ENCODE measurements at regions not wholly inside any gene's neighbourhood (a gene's known extent, or its start where the extent isn't known, plus 50 kb on each side); places are given as distances from the start of the nearest gene placed in this dataset.
A peak's percentile ranks its signal among the peaks of the same experiment; 100 is the strongest.

DNA sequence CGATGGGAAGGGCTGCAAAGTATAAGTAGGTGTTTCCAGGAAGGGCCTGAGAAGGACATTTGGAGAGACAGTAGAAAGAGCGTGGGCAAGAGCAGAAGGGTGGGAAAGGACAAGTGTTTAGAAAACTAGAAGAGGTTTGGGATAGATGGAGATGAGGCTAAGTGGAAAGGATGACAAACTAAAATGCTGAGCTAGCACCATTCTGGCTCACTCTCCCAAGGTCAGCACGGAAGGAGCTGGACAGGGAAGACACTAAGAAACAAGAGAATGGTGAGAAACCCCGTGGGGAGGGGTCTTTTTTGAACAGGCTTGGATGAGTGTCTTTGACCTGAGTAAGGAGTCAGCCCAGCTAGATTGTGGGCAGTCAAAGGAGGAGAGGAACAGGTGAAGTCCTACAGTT, 286.0 kb downstream of the CDK5RAP2 start:
- no peak for DNase-seq (ENCODE audit: low read depth, low spot score)
- H3K27ac ChIP-seq = no peak overlapping the region

DNA sequence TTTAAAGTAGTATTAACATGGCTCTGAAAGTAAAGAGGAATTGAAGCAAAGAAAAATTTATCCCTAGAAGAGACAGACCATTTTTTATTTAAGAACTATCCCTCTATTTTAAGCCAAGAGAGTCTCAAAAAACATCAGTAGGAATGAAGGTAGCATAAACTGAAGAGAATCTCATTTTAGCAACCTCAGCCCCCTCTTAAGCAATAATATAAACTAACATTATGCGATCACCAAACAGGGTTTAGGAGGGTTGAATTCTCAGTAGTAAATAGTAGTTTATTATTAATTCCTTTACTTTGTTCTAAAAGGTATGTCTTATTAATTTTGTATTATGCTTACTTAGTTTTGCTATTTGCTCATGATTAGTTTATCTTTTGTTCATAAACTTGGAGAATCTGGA, 287.4 kb downstream of the CDK5RAP2 start:
- no peak overlapping the region for H3K27ac ChIP-seq
- DNase-seq (ENCODE audit: low read depth, low spot score) = no peak

DNA sequence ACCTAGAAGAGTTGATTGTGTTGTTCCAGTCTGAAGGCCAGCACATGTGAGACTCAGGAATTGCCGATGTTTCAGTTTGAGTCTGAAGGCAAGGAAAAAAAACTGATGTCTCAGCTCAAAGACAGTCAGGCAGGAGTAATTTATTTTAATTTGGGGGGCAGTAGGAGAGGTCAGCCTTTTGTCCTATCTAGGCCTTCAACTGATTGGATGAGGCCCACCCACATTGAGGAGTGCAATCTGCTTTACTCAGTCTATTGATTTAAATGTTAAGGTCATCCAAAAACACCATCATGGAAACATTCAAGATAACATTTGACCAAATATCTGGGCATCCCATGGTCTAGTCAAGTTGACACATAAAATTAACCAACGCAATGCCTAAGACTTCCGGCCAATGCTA, 288.9 kb downstream of the CDK5RAP2 start:
- DNase-seq (ENCODE audit: low read depth, low spot score) = no peak
- H3K27ac ChIP-seq = no peak overlapping the region

DNA sequence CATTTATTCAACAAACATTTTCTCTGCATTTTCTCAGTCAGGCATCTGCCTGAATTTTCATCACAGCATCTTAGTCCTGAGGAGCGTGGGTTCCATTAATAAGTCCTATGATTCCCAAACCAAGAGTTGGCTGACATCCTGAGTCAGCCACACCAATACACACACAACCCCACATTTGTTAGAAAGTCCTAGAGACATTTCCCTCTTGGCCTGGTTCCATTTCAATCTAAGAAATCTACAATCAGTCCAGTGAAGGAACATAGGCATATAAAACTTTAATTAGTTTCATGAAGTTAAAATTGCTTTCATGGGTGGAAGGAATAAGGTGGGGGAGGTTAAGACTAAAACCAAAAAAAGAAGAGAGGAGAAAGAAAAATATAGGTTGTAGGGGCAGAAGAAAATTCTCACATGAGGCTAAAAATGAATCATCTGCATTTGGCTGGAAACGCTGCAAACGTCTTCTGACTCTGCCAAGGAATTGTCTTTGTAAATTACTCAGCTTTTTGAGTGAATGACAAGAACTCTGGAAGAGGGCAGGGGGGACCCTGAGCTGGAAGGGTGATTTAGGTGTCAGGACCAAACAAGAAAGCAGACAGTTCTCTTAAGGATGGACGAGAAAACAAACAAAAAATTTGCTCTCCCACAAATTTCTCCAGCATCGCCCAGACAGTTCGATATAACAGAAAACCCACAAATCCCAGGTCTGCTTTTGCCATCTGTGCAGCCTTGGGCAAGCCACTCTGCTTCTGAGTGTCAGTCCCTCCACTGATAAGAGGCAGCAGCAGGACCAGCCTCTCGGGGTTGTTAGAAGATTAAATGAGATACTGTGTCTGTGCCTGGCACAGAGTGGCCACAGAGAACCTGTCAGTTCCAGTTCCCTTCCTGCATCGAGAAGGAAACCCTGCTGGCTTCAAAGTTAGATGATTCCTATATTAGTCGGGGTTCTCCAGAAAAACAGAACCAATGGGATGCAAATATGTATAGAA, 289.7 kb downstream of the CDK5RAP2 start:
- no peak overlapping the region for H3K27ac ChIP-seq
- no peak for DNase-seq (ENCODE audit: low read depth, low spot score)

DNA sequence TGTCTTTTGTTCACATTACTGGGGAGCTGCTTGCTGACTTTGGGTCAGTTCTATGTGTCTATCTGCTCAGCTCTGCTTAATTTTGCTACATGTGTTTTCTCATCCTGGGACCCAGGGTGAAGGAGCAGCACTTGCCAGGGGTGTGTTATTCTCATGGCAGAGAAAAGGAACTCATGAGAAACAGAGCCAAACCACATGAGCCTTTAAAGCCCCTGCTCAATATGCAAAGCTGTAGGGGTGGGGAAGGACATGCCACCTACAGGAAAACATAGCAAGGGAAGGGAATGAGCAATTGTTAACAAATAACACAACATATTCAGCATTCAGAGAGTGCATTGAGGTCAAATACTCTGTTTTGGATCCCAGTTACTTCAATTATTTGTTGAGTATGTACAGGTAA, 290.9 kb downstream of the CDK5RAP2 start:
- no peak overlapping the region for H3K27ac ChIP-seq
- no peak for DNase-seq (ENCODE audit: low read depth, low spot score)

DNA sequence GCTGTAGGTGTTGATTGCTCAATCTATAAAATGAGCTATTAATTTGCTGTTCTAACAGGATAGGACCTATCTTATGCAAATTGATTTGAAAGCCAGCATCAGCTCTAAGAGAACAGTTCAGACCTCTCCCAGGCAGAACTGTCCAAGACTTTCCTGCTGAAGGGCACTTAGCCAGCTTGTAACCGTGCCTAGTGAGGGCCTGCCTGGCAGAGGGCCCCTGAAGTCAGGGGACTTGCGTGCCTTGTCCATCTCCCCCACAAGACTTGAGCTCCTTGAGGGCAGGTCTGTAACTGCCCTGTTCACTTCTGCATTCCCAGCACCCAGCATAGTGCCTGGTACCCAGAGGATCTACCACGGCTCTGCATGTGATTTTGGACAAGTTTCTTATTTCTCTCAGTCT, 293.4 kb downstream of the CDK5RAP2 start:
- no peak overlapping the region for H3K27ac ChIP-seq
- no peak for DNase-seq (ENCODE audit: low read depth, low spot score)

DNA sequence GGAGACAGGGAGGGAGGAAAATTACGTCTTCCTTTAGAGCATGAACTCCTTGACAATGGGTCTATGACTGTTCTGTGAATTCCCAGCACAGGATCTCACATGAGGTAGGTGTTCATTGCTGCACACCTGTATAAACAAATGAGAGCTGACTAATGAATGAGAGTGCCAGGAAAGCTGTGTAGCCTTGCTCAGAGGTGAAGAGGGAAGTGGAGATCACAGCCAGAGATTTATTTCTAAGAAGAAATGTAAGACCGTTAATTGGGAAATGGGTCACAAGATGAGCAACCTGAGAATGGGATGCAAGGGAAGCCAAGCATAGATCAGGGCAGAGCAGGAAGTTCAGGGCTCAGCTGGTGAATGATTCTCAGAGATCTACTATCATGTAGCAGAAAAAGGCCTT, 295.1 kb downstream of the CDK5RAP2 start:
- no peak overlapping the region for H3K27ac ChIP-seq
- peak; percentile 83 for DNase-seq (ENCODE audit: low read depth, low spot score)

DNA sequence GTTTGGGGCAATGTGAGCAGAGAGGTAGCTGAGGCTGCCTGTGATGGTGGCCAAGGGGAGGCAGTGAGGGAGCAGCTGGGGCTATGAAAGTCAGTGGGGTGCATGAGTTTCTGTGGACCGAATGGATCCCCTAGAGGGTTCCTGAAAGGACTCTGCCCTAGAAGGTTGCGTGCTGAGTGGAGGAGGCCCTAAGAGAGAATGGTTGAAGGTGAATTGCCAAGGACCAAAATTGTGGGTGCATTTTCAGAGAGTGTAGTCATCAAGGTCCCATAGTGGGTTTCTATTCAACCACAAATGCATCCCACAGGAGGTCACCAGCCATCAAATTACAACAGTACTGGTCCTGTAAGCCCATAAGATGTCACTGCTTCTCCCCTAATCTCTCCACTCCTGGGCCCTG, 298.3 kb downstream of the CDK5RAP2 start:
- no peak for DNase-seq (ENCODE audit: low read depth, low spot score)
- H3K27ac ChIP-seq = no peak overlapping the region

DNA sequence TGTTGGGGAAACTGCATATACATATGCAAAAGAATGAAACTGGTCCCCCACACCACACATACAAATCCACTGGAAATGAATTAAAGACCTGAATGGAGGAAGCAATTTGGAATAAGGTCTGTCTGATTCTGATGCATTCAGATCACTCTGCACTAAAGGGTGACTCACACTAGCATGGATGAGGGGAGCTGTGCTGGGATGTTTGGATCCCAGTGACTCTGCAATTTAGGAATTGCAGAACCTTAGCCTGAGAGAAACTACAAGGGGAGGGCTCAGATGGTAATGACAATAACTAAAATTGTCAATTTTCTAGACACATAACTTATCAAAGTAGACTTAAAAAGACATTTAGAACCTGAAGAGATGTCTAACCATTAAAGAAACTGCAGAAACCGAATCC, 312.0 kb downstream of the CDK5RAP2 start:
- DNase-seq (ENCODE audit: low read depth, low spot score) = no peak
- no peak overlapping the region for H3K27ac ChIP-seq

DNA sequence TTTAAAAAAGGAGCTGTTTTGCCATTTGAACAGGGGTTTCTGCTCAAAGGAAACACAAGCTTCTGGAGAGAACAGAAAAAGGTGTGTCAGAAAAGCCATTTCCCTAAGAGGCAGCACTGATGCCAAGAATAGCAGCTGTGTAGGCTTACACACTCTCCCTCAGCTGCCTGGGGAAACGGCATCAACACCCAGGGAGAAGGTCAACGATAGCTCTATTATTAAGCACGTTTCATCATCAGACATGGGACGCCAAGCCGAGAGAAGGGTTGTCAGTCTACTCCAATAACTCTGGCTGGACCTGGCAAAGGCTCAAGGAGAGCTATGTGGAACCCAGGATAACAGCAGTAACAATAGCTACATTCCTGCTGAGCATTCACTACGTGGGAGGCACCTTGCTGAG, 314.2 kb downstream of the CDK5RAP2 start:
- no peak for DNase-seq (ENCODE audit: low read depth, low spot score)
- H3K27ac ChIP-seq = no peak overlapping the region

DNA sequence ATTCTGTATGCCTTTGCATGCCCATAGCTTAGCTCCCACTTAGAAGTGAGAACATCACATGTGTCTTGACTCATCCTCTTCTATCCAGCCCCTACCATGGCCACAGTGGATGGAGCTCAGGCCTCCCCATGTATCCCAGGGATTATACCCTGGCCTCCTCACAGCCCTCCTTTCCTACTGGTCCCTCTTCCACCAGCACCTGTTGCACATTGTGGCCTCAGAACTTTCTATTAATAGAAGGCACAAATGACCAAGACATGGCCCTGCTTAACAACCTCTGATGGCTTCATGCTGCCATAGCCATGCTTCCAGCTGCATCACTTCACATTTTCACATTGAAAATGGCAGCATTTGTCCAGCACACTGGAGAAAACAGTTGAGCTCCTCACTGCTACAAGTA, 315.4 kb downstream of the CDK5RAP2 start:
- DNase-seq (ENCODE audit: low read depth, low spot score) = no peak
- H3K27ac ChIP-seq = no peak overlapping the region

DNA sequence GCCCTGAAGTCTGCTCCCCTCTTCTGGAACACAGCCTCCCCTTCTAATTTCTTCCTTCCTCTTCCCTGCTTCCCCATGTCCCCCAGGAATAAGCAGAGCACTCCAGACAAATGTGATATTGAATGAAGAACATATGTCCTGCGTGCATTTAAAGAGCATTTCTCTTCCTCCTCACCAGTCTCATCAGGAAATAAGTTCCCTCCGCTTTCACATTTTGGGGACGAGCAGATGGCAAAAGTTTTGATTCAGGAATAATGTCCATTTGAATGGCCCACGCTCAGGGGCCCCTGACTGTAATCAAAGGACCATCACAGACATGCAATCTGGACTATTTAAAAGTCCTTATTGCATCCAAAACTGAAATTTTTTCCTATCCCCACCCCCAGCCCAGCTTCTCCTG, 316.1 kb downstream of the CDK5RAP2 start:
- H3K27ac ChIP-seq = no peak overlapping the region
- no peak for DNase-seq (ENCODE audit: low read depth, low spot score)

DNA sequence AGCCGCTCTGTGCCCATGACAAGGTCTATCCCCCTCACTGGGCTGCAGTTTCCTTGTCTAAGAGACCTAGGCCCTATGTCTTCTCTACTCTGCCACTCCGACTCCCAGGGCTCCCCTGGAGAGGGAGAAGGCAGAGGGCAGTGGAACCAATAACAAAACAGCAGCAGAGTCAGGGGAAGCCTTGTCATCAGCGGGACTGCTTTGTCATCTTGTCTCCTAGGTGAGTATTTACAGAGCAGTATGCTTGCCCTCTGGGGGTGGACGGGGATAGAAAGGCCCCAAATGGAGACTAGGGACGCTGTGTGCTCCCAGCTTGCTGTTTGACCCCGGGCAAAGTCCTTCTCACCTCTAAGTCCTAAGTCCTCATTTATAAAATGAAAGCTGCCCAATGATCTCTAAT, 318.5 kb downstream of the CDK5RAP2 start:
- no peak overlapping the region for H3K27ac ChIP-seq
- DNase-seq (ENCODE audit: low read depth, low spot score) = no peak

DNA sequence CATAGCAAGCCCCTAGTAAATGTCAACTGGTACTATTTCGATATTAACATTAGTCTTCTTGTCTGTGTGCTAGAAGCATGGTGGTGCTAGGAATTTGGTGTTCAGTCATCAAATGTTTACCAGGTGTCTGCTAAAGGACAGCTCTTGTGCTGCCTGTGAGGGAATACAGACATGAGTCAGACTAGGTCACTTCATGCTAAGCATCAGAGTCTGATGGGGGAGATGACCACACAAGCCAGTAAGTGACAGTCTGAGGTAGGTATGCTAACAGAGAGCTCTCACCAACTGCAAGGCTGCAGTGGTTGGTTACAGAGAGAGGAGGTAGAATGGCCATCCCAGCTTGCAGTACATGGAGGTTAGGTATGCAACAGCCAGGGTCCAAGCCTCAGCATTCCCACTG, 320.9 kb downstream of the CDK5RAP2 start:
- H3K27ac ChIP-seq = no peak overlapping the region
- no peak for DNase-seq (ENCODE audit: low read depth, low spot score)

DNA sequence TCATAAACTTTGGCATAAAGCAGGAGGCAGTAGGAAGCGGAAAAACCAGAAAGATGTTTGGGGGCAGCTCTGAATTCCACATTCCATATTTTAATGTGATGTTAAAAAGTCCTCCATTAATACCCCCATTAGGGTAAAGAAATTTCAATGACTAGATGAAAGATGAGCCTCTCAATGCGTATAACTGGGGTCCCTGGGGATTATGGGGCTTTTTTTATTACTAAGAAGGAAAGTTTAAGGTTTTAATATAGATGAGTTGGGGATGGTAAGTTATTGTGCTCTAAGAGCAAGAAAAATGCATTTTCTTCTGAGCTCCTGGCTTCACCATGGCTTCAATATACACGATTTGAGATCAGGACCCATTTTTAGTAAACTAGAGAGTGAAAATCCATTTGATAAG, 321.9 kb downstream of the CDK5RAP2 start:
- no peak for DNase-seq (ENCODE audit: low read depth, low spot score)
- H3K27ac ChIP-seq = no peak overlapping the region

DNA sequence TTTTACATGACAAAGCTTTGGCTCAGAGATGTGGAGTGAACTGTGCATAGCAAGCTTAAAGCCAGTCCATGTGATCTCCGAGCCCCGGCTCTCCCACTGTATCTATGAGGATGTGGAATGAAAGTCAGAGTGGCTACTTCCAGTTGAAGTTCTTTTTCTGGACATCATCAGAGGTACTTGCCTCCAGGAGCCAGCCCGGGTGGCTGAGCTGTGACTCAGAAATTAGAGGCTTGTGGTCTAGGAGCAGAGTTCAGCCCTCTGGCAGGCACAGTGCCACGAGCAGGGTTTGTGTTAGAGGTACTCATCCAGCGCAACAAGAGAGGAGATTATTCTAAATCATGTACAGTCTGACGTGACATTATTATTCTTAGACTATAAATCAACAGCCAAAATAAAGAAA, 322.5 kb downstream of the CDK5RAP2 start:
- no peak overlapping the region for H3K27ac ChIP-seq
- no peak for DNase-seq (ENCODE audit: low read depth, low spot score)

DNA sequence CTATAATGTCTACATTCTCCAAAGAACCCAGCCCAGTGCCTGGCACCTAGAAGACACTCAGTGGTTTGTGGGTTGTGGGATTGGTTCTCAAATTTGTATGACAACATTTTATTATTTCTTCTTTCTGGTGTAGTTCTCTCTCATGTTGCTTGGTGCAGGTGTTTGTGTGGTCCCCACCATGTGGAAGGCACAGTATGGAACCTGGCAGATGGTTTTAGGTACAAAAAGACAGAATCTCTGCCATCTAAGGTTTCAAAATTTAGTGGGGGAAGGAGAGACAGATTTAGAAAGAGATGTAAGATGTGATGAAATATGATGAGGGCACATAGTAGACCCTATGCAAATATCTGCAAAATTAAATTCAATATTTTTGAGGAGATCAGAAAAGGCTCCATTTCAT, 323.8 kb downstream of the CDK5RAP2 start:
- H3K27ac ChIP-seq = no peak overlapping the region
- DNase-seq (ENCODE audit: low read depth, low spot score) = no peak

DNA sequence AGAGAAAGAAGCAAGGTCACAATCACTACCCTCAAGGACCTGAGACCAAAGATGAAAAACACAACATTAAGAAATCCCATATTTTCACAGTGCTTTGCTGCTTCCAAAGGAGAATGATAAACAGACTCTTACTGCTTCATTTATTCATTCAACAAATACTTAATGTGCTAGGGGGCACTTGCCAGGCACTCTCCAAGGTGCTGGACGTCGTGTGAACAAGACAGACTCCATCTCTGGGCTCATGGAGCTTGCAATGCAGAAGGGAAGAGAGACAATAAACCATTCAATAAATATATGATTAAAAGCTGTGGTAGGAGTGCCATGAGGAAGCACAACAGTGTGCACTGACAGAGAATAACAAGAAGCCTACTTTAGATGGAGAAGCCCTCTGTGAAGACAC, 327.7 kb downstream of the CDK5RAP2 start:
- no peak for DNase-seq (ENCODE audit: low read depth, low spot score)
- H3K27ac ChIP-seq = no peak overlapping the region

DNA sequence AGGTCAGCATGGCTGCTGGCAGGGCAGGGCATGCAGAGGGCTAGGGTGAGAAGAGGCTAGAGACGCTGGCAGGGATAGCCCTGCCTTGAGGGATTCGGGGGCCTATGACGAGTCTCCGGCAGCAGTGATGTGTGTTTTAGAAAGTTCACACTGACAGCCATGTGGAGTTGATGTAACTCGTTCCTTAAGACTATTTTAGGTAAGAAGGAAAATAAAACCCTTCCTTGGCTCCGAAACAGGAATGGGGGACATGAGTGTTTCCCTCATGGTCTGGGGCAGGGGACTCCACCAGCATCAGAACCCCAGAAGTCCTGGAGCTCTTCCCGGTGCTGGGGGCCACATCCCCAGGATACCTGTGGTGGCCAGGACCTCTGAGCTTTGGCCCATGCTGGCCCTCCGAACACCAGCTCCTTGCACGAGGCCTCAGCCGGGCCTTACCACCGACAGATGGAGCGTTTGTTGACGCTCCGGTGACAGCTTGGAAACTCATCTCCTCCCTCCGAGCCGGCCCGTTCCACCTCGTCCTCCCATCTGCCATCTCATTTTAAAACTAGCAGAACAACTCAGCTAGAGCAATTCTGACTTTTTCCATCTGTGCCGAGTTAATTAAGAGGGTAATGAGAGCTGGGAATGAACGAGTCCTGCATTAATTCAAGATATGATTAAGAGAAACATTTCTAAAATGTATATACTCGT, 337.7 kb downstream of the CDK5RAP2 start:
- DNase-seq (ENCODE audit: low read depth, low spot score) = no peak
- H3K27ac ChIP-seq = no peak overlapping the region

DNA sequence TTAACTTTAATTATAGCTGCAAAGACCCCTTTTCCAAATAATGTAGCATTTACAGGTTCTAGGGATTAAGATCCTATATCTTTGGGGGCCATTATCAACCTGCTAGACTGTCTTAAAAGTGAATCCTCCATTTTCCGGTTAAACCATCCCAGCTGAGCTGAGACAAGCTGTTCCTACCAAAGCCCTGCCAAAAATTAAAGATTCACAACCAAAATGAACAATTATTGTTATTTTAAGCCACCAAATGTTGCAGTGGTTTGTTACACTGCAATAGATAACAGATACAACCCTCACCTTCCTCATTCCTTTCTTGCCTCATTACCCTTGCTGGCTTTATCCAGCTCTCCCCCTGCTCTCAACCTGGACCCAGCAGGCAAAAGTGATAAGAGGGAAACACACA, 343.4 kb downstream of the CDK5RAP2 start:
- no peak for DNase-seq (ENCODE audit: low read depth, low spot score)
- H3K27ac ChIP-seq = no peak overlapping the region

DNA sequence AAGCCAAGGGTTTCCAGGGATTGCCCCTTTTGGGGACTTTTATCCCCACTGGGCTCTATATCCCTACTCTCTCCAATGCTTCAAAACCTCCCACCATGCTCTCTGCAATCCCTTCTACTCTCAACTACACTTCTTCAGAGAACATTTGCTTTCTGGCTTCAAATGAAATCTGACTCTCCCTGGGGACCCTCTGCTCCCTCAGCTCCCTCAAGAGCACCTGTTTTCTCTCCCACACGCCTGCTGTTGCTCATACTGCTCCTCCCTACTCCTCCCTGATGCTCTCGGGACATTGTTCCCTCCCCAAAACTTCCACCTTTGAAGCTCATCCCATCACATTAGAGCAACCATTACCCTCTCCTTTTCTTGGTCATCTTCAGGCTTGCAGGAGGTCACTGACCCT, 344.9 kb downstream of the CDK5RAP2 start:
- DNase-seq (ENCODE audit: low read depth, low spot score) = no peak
- H3K27ac ChIP-seq = no peak overlapping the region

DNA sequence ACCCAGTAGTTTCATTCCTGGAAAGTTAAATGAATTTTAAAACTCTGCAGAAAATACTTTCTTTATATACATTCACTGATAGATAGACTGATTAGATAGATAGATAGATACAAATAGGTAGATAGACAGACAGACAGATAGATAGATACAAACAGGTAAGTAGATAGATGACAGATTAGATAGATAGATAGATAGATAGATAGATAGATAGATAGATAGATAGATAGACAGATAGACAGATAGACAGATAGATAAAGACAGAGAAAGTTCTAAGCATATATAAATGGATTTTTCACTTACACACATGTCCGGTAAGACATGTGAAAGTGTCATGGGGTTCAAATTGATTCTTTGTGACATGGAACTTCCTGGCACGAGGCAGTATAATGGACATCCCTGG, 349.7 kb downstream of the CDK5RAP2 start:
- DNase-seq (ENCODE audit: low read depth, low spot score) = no peak
- no peak overlapping the region for H3K27ac ChIP-seq
